ENCODE measurements at regions not wholly inside any gene's neighbourhood (a gene's known extent, or its start where the extent isn't known, plus 50 kb on each side); places are given as distances from the start of the nearest gene placed in this dataset.

GRCh38 chrX:122517786-122518185 is 666.3 kb upstream of the GRIA3 start:
- TF ChIP-seq, protein P1, sequence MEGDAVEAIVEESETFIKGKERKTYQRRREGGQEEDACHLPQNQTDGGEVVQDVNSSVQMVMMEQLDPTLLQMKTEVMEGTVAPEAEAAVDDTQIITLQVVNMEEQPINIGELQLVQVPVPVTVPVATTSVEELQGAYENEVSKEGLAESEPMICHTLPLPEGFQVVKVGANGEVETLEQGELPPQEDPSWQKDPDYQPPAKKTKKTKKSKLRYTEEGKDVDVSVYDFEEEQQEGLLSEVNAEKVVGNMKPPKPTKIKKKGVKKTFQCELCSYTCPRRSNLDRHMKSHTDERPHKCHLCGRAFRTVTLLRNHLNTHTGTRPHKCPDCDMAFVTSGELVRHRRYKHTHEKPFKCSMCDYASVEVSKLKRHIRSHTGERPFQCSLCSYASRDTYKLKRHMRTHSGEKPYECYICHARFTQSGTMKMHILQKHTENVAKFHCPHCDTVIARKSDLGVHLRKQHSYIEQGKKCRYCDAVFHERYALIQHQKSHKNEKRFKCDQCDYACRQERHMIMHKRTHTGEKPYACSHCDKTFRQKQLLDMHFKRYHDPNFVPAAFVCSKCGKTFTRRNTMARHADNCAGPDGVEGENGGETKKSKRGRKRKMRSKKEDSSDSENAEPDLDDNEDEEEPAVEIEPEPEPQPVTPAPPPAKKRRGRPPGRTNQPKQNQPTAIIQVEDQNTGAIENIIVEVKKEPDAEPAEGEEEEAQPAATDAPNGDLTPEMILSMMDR (IDR thresholded peaks at IDR 0.05; ENCODE audit: unreplicated experiment) = no peak
- no peak for DNase-seq (ENCODE audit: low spot score in 2 of 2, unreplicated experiment in 2 of 2)
- H3K27me3 Mint-ChIP-seq (ENCODE audit: low read depth) = no peaks in the 10 kb centered on the region
- H3K36me3 Mint-ChIP-seq = no peaks in the 10 kb centered on the region
- peaks cover 62% of the 10 kb centered on the region for H3K9me3 Mint-ChIP-seq
- no peak overlapping the region for H3K27ac Mint-ChIP-seq
- H3K4me1 Mint-ChIP-seq = no peaks in the 10 kb centered on the region
- H3K4me3 Mint-ChIP-seq = no peak overlapping the region

GRCh38 chrX:122545778-122546177 is 638.3 kb upstream of the GRIA3 start:
- DNase-seq (ENCODE audit: low spot score in 2 of 2, unreplicated experiment in 2 of 2) = no peak
- no peaks in the 10 kb centered on the region for H3K36me3 Mint-ChIP-seq
- no peak overlapping the region for H3K27ac Mint-ChIP-seq
- H3K27me3 Mint-ChIP-seq (ENCODE audit: low read depth) = no peaks in the 10 kb centered on the region
- H3K4me3 Mint-ChIP-seq = no peak overlapping the region
- H3K4me1 Mint-ChIP-seq = no peaks in the 10 kb centered on the region
- H3K9me3 Mint-ChIP-seq = peaks cover 28% of the 10 kb centered on the region
- TF ChIP-seq, protein P1 (IDR thresholded peaks at IDR 0.05; ENCODE audit: unreplicated experiment) = no peak

- Mint-ChIP-seq H3K36me3 (no peaks in the 10 kb centered on the region), H3K4me3 (no peak overlapping the region), H3K27me3 (ENCODE audit: low read depth) (no peaks in the 10 kb centered on the region), H3K27ac (no peak overlapping the region), H3K4me1 (no peaks in the 10 kb centered on the region), H3K9me3 (peaks cover 27% of the 10 kb centered on the region)
- no peak for DNase-seq (ENCODE audit: low spot score in 2 of 2, unreplicated experiment in 2 of 2)
- TF ChIP-seq, protein P1 (IDR thresholded peaks at IDR 0.05; ENCODE audit: unreplicated experiment) = no peak
These were observed 637.8 kb upstream of the GRIA3 start for GRCh38 chrX:122546269-122546668.

DNA sequence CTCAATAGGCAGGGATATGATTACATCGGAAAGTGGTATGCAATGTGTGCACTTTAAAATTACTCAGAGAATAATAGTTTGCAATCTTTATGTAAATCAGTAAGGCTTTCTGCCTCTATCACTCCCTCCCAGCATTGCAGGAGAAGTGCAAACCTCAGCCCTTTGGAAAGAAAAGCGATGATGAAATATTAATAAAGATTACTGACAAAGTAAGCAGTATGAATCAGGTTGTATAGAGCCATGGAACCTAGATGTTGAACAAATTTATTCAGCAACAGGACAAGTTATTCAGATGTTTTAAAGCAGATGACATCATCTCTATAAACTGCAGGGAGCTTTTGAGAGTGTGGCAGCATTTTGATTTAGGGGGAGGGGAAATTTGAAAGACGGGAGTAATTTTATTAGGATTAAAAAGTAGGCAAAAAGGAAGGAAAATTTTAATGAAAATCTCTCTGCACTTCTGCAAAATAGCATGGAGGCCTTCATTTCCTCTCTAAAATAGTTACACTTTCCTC is 631.7 kb upstream of the GRIA3 start:
- Mint-ChIP-seq H3K36me3 (no peaks in the 10 kb centered on the region), H3K9me3 (peaks cover 41% of the 10 kb centered on the region), H3K27me3 (ENCODE audit: low read depth) (no peaks in the 10 kb centered on the region), H3K27ac (no peak overlapping the region), H3K4me3 (no peak overlapping the region), H3K4me1 (no peaks in the 10 kb centered on the region)
- TF ChIP-seq, protein P1 (IDR thresholded peaks at IDR 0.05; ENCODE audit: unreplicated experiment) = no peak
- DNase-seq (ENCODE audit: low spot score in 2 of 2, unreplicated experiment in 2 of 2) = no peak

GRCh38 chrX:122555925-122556324 is 628.2 kb upstream of the GRIA3 start:
- no peak for DNase-seq (ENCODE audit: low spot score in 2 of 2, unreplicated experiment in 2 of 2)
- H3K4me1 Mint-ChIP-seq = no peaks in the 10 kb centered on the region
- TF ChIP-seq, protein P1 (IDR thresholded peaks at IDR 0.05; ENCODE audit: unreplicated experiment) = no peak
- no peaks in the 10 kb centered on the region for H3K27me3 Mint-ChIP-seq (ENCODE audit: low read depth)
- no peaks in the 10 kb centered on the region for H3K36me3 Mint-ChIP-seq
- no peak overlapping the region for H3K4me3 Mint-ChIP-seq
- H3K9me3 Mint-ChIP-seq = peaks cover 61% of the 10 kb centered on the region
- no peak overlapping the region for H3K27ac Mint-ChIP-seq

- no peak for DNase-seq (ENCODE audit: low spot score in 2 of 2, unreplicated experiment in 2 of 2)
- no peaks in the 10 kb centered on the region for H3K27me3 Mint-ChIP-seq (ENCODE audit: low read depth)
- H3K4me1 Mint-ChIP-seq = no peaks in the 10 kb centered on the region
- peaks cover 61% of the 10 kb centered on the region for H3K9me3 Mint-ChIP-seq
- H3K36me3 Mint-ChIP-seq = no peaks in the 10 kb centered on the region
- no peak overlapping the region for H3K4me3 Mint-ChIP-seq
- H3K27ac Mint-ChIP-seq = no peak overlapping the region
- TF ChIP-seq, protein P1 (IDR thresholded peaks at IDR 0.05; ENCODE audit: unreplicated experiment) = no peak
These were observed 618.1 kb upstream of the GRIA3 start for GRCh38 chrX:122565952-122566351.

Measured in mesothelial cell of epicardium (in vitro differentiated cells).